Body of pancreas (tissue), 4 donors: ENCODE measurements at regions not wholly inside any gene's neighbourhood (a gene's known extent, or its start where the extent isn't known, plus 50 kb on each side); places are given as distances from the start of the nearest gene placed in this dataset.

Experiments used
- POLR2A ChIP-seq, 3 donors: fragments of 450-650 bp; IDR thresholded peaks; one replicate each; pipeline ENCODE4 v1.6.1; 2016; ENCODE audit warnings: antibody characterized with exemption in 3 of 3, mild to moderate bottlenecking in 2 of 3
- TF ChIP-seq, protein P1 (sequence below), 7 experiments: fragments of 450-650 bp in 4 of 7; fragments of 200-600 bp in 3 of 7; sonication (generic) in 3 of 7; IDR thresholded peaks; one replicate each; pipeline ENCODE4 v1.5.1; 2016 to 2019; ENCODE audit warnings: antibody characterized with exemption in 7 of 7

DNA sequence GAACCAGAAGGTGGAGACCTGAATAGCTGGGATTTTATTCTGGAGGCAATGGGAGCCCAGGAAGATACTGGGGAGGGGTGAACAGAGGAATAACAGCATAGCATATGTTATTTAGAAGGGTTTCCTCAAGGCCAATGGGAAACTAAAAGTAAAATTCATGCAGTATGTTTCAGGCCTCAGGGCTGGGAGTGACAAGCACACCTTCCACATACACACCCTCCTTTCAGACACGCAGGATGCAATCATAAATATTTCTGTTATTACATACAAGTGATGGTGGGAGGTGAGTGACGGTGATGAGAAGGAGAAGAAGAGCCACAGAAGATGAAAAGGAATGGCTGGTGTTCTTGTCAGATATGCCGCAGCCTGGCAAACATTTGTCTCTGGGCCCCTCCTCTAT is 106.1 kb upstream of the FLRT2 start:
- TF ChIP-seq, protein P1, sequence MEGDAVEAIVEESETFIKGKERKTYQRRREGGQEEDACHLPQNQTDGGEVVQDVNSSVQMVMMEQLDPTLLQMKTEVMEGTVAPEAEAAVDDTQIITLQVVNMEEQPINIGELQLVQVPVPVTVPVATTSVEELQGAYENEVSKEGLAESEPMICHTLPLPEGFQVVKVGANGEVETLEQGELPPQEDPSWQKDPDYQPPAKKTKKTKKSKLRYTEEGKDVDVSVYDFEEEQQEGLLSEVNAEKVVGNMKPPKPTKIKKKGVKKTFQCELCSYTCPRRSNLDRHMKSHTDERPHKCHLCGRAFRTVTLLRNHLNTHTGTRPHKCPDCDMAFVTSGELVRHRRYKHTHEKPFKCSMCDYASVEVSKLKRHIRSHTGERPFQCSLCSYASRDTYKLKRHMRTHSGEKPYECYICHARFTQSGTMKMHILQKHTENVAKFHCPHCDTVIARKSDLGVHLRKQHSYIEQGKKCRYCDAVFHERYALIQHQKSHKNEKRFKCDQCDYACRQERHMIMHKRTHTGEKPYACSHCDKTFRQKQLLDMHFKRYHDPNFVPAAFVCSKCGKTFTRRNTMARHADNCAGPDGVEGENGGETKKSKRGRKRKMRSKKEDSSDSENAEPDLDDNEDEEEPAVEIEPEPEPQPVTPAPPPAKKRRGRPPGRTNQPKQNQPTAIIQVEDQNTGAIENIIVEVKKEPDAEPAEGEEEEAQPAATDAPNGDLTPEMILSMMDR (IDR thresholded peaks at IDR 0.05), result no peak
- TF ChIP-seq POLR2A (IDR thresholded peaks at IDR 0.05), result no peak
